Panc1 (cell line): ENCODE measurements at regions not wholly inside any gene's neighbourhood (a gene's known extent, or its start where the extent isn't known, plus 50 kb on each side); places are given as distances from the start of the nearest gene placed in this dataset.

Experiments used
- ATAC-seq: fragments of 200-7000 bp; cut with Tn5 transposase; 2 replicates; pipeline ENCODE4 v1.9.1; 2020; ENCODE audit warnings: mild to moderate bottlenecking, moderate library complexity
- BruUV-seq: library from RNA; stranded (reverse); fragments of 400-500 nt; replicated peaks from 2 replicates; lab custom pipeline; 2021; lab: Mats Ljungman, UMichigan
- CTCF ChIA-PET: fragments of 300-600 bp; sonication (Branson Sonifier 250); formaldehyde crosslinking; loops from one replicate; lab custom pipeline; 2022; ENCODE audit warnings: antibody characterized with exemption; lab: Charles Lee
- POLR2A ChIA-PET: fragments of 300-600 bp; sonication (Branson Sonifier 250); formaldehyde crosslinking; loops from one replicate; lab custom pipeline; 2022; ENCODE audit warnings: antibody characterized with exemption; lab: Charles Lee
- DNase-seq: peaks from one replicate; pipeline ENCODE4 v3.0.0-alpha.2; 2010; ENCODE audit warnings: low read depth, low spot score
- H3K27ac ChIP-seq: 2 replicates; pipeline ENCODE4 v1.5.1; 2011; ENCODE audit warnings: mild to moderate bottlenecking, low read length, inconsistent platforms
- H3K27me3 ChIP-seq: fragments of 200-500 bp; sonication (Bioruptor generic); 2 replicates; pipeline ENCODE4 v1.6.0; 2014; ENCODE audit warnings: low read length, inconsistent platforms; ENCODE audit not compliant: control insufficient read depth, insufficient read depth
- H3K36me3 ChIP-seq: fragments of 200-500 bp; sonication (Bioruptor generic); 2 replicates; pipeline ENCODE4 v1.5.1; 2014; ENCODE audit warnings: inconsistent platforms, mild to moderate bottlenecking, low read length, moderate library complexity; ENCODE audit not compliant: control insufficient read depth, insufficient read depth
- H3K4me1 ChIP-seq: 2 replicates; pipeline ENCODE4 v1.5.1; 2011; ENCODE audit warnings: inconsistent platforms, mild to moderate bottlenecking, low read length, moderate library complexity; ENCODE audit not compliant: control insufficient read depth, insufficient read depth
- H3K4me3 ChIP-seq, 2 experiments: 2 replicates each; pipeline ENCODE4 v1.5.1; 2011 to 2012; ENCODE audit warnings: low read depth in 2 of 2, low read length in 2 of 2, mild to moderate bottlenecking in 2 of 2, inconsistent platforms in 1 of 2, moderate library complexity in 1 of 2
- H3K9me3 ChIP-seq: fragments of 200-500 bp; sonication (Bioruptor generic); 2 replicates; pipeline ENCODE4 v1.5.1; 2014; ENCODE audit warnings: low read depth, mild to moderate bottlenecking, inconsistent platforms, low read length, moderate library complexity; ENCODE audit not compliant: control insufficient read depth, insufficient read depth
- CTCF ChIP-seq: fragments of 450-650 bp; IDR thresholded peaks from 2 replicates; pipeline ENCODE4 v1.5.1; 2017; ENCODE audit warnings: mild to moderate bottlenecking
- POLR2AphosphoS5 ChIP-seq: IDR thresholded peaks from 2 replicates; pipeline ENCODE4 v1.6.1; 2012; ENCODE audit warnings: mild to moderate bottlenecking, low read depth, low read length, moderate library complexity
- SIN3A ChIP-seq: IDR thresholded peaks from 2 replicates; pipeline ENCODE4 v1.6.1; 2012; ENCODE audit warnings: low read depth, mild to moderate bottlenecking, low read length, moderate library complexity, borderline replicate concordance; ENCODE audit not compliant: insufficient read depth
- TCF7L2 ChIP-seq: IDR thresholded peaks from 2 replicates; pipeline ENCODE4 v1.6.1; 2011; ENCODE audit warnings: mild to moderate bottlenecking, low read depth, low read length, inconsistent platforms
- in situ Hi-C: cut with HindIII; loops from 2 replicates; pipeline ENCODE4 v1.10.0; 2016; ENCODE audit warnings: low sequenced_read_pairs, low pct_unique_long_range_greater_than_20kb
- intact Hi-C: fragments of 100-400 bp; cut with micrococcal nuclease; formaldehyde crosslinking; loops from one replicate; pipeline ENCODE4 v1.10.0; 2022; ENCODE audit not compliant: unreplicated experiment
- TF ChIP-seq, protein P1 (sequence below), 2 experiments: IDR thresholded peaks; 2 replicates each; pipeline ENCODE4 v1.6.1; 2011 to 2012; ENCODE audit warnings: low read depth in 2 of 2, control low read depth in 1 of 2, low read length in 1 of 2, mild to moderate bottlenecking in 1 of 2, moderate library complexity in 1 of 2; ENCODE audit not compliant: insufficient read depth in 1 of 2

DNA sequence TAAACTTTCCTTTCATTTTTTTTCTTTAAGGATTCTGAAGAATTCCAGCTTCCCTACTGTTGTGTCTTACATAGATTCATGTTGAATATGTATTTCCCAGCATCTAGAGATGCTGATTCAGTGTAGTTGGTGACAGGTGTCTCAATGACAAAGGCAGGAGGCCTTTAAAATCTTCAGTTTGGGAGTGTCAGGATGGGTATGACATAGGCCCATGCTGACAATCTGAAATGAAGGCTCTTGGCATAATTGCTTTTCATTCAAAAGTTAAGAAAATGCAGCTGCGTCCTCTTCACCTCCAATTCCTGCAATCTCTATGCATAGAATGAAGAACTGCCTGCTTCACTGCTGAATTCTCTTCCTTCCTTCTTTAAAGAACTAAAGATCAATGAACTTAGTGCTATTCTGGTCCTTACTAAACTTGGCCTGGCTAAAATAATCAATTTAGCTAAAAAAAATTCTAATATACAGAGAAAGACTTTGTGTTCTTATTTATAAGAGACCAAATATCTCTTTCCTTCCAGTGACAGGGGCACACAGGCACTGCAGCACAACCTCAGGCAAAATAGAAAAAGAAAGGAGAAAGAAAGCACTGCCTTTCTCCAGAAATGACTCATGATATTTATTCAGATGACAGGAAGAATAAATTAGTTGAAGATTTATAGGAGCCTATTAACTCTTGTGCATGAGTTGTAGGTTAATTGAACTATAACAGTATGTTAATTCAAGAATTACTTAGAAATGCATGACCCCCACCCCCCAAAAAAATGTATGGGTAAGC, 152.6 kb upstream of the GBE1 start:
- Histone ChIP-seq H3K4me3 (no peak overlapping the region), H3K9me3 (no peaks in the 10 kb centered on the region), H3K36me3 (no peaks in the 10 kb centered on the region), H3K4me1 (no peaks in the 10 kb centered on the region), H3K27me3 (no peaks in the 10 kb centered on the region), H3K27ac (no peak overlapping the region)
- in situ Hi-C loops, result no loop called here
- no peak for TF ChIP-seq SIN3A
- no peak for TF ChIP-seq TCF7L2
- no peak for TF ChIP-seq POLR2AphosphoS5
- TF ChIP-seq, protein P1, sequence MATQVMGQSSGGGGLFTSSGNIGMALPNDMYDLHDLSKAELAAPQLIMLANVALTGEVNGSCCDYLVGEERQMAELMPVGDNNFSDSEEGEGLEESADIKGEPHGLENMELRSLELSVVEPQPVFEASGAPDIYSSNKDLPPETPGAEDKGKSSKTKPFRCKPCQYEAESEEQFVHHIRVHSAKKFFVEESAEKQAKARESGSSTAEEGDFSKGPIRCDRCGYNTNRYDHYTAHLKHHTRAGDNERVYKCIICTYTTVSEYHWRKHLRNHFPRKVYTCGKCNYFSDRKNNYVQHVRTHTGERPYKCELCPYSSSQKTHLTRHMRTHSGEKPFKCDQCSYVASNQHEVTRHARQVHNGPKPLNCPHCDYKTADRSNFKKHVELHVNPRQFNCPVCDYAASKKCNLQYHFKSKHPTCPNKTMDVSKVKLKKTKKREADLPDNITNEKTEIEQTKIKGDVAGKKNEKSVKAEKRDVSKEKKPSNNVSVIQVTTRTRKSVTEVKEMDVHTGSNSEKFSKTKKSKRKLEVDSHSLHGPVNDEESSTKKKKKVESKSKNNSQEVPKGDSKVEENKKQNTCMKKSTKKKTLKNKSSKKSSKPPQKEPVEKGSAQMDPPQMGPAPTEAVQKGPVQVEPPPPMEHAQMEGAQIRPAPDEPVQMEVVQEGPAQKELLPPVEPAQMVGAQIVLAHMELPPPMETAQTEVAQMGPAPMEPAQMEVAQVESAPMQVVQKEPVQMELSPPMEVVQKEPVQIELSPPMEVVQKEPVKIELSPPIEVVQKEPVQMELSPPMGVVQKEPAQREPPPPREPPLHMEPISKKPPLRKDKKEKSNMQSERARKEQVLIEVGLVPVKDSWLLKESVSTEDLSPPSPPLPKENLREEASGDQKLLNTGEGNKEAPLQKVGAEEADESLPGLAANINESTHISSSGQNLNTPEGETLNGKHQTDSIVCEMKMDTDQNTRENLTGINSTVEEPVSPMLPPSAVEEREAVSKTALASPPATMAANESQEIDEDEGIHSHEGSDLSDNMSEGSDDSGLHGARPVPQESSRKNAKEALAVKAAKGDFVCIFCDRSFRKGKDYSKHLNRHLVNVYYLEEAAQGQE (IDR thresholded peaks at IDR 0.05; ENCODE audit: insufficient read depth in 1 of 2, low read depth in 2 of 2, low read length in 1 of 2), result no peak
- no peak for TF ChIP-seq CTCF
- ChIA-PET POLR2A (no interaction called here), CTCF (interaction anchor here (0.6 kb wide), 1 partner anchor 339 kb away, joined by 9 read pairs; no protein-coding TSS in a partner anchor)
- no TSS peak for BruUV-seq
- intact Hi-C loops, result no loop called here
- no peak for ATAC-seq
- no peak for DNase-seq

- H3K9me3 ChIP-seq, result no peaks in the 10 kb centered on the region
- DNase-seq, result no peak
- BruUV-seq, result no TSS peak
- ChIA-PET POLR2A (no interaction called here), CTCF (no interaction called here)
- in situ Hi-C loops, result no loop called here
- intact Hi-C loops, result no loop called here
- no peak for ATAC-seq
- no peaks in the 10 kb centered on the region for H3K36me3 ChIP-seq
- no peaks in the 10 kb centered on the region for H3K4me1 ChIP-seq
- no peak overlapping the region for H3K27ac ChIP-seq
- TF ChIP-seq CTCF (no peak), SIN3A (no peak), POLR2AphosphoS5 (no peak), TCF7L2 (no peak)
- TF ChIP-seq, protein P1 (IDR thresholded peaks at IDR 0.05; ENCODE audit: insufficient read depth in 1 of 2, low read depth in 2 of 2, low read length in 1 of 2), result no peak
- no peaks in the 10 kb centered on the region for H3K27me3 ChIP-seq
- no peak overlapping the region for H3K4me3 ChIP-seq
These were observed 149.8 kb upstream of the GBE1 start for GRCh38 chr3:81911221-81911620.
